ENCODE measurements at regions not wholly inside any gene's neighbourhood (a gene's known extent, or its start where the extent isn't known, plus 50 kb on each side); places are given as distances from the start of the nearest gene placed in this dataset.

- WGBS (ENCODE audit: insufficient coverage, low coverage, low lambda C conversion rate, missing lambda C conversion rate), result 50% methylated on average over 6 of the region's 6 CpGs
- ATAC-seq (no peak), DNase-seq (no peak)
- no peaks in the 10 kb centered on the region for H3K36me3 ChIP-seq
- intact Hi-C loops (cut with DNase I), result no loop called here
- no peak overlapping the region for H3K27ac ChIP-seq
- H3K4me1 ChIP-seq, result no peaks in the 10 kb centered on the region
- TF ChIP-seq POLR2A (IDR thresholded peaks at IDR 0.05), result no peak
- TF ChIP-seq CTCF (IDR thresholded peaks at IDR 0.05), result no peak
- H3K4me3 ChIP-seq, result no peak overlapping the region
- H3K9me3 ChIP-seq, result no peaks in the 10 kb centered on the region
- no peaks in the 10 kb centered on the region for H3K27me3 ChIP-seq
These were observed 568.5 kb downstream of the IRX1 start for GRCh38 chr5:4164167-4164566.

- no peaks in the 10 kb centered on the region for H3K4me1 ChIP-seq
- H3K36me3 ChIP-seq, result no peaks in the 10 kb centered on the region
- no peak overlapping the region for H3K4me3 ChIP-seq
- 51% methylated on average over 5 of the region's 5 CpGs for WGBS (ENCODE audit: insufficient coverage, low coverage, low lambda C conversion rate, missing lambda C conversion rate)
- no peak for DNase-seq
- no peak overlapping the region for H3K27ac ChIP-seq
- no peak for TF ChIP-seq CTCF (IDR thresholded peaks at IDR 0.05)
- no peak for TF ChIP-seq POLR2A (IDR thresholded peaks at IDR 0.05)
- no peaks in the 10 kb centered on the region for H3K9me3 ChIP-seq
- intact Hi-C loops (cut with DNase I), result no loop called here
- no peaks in the 10 kb centered on the region for H3K27me3 ChIP-seq
- no peak for ATAC-seq
These were observed 585.1 kb downstream of the IRX1 start for GRCh38 chr5:4180703-4181102.

GRCh38 chr5:4182144-4182543 lies 586.5 kb downstream of the IRX1 start:
- DNase-seq, result no peak
- intact Hi-C loops (cut with DNase I), result no loop called here
- no peaks in the 10 kb centered on the region for H3K4me1 ChIP-seq
- no peak overlapping the region for H3K4me3 ChIP-seq
- H3K27me3 ChIP-seq, result no peaks in the 10 kb centered on the region
- H3K27ac ChIP-seq, result no peak overlapping the region
- 66% methylated on average over 4 of the region's 5 CpGs for WGBS (ENCODE audit: insufficient coverage, low coverage, low lambda C conversion rate, missing lambda C conversion rate)
- no peak for ATAC-seq
- no peaks in the 10 kb centered on the region for H3K9me3 ChIP-seq
- TF ChIP-seq CTCF (IDR thresholded peaks at IDR 0.05) (no peak), POLR2A (IDR thresholded peaks at IDR 0.05) (no peak)
- H3K36me3 ChIP-seq, result no peaks in the 10 kb centered on the region

GRCh38 chr5:4185127-4185526 lies 589.5 kb downstream of the IRX1 start:
- H3K27me3 ChIP-seq, result no peaks in the 10 kb centered on the region
- no peaks in the 10 kb centered on the region for H3K4me1 ChIP-seq
- WGBS (ENCODE audit: insufficient coverage, low coverage, low lambda C conversion rate, missing lambda C conversion rate), result 76% methylated on average over 2 of the region's 2 CpGs
- intact Hi-C loops (cut with DNase I), result no loop called here
- no peaks in the 10 kb centered on the region for H3K9me3 ChIP-seq
- no peak overlapping the region for H3K27ac ChIP-seq
- ATAC-seq (no peak), DNase-seq (no peak)
- no peak overlapping the region for H3K4me3 ChIP-seq
- no peak for TF ChIP-seq POLR2A (IDR thresholded peaks at IDR 0.05)
- TF ChIP-seq CTCF (IDR thresholded peaks at IDR 0.05), result no peak
- no peaks in the 10 kb centered on the region for H3K36me3 ChIP-seq

GRCh38 chr5:4188704-4189103 lies 593.1 kb downstream of the IRX1 start:
- intact Hi-C loops (cut with DNase I), result no loop called here
- TF ChIP-seq POLR2A (IDR thresholded peaks at IDR 0.05) (no peak), CTCF (IDR thresholded peaks at IDR 0.05) (no peak)
- ATAC-seq, result peak in 3 of 4 donors; percentile 22 to 36 (median 30)
- no peak overlapping the region for H3K27ac ChIP-seq
- no peaks in the 10 kb centered on the region for H3K27me3 ChIP-seq
- 66% methylated on average over 4 of the region's 4 CpGs for WGBS (ENCODE audit: insufficient coverage, low coverage, low lambda C conversion rate, missing lambda C conversion rate)
- no peaks in the 10 kb centered on the region for H3K9me3 ChIP-seq
- no peak overlapping the region for H3K4me3 ChIP-seq
- no peak for DNase-seq
- H3K36me3 ChIP-seq, result no peaks in the 10 kb centered on the region
- H3K4me1 ChIP-seq, result no peaks in the 10 kb centered on the region
